Stimulated activated naive CD4-positive, alpha-beta T cell (primary cell): ENCODE measurements at regions not wholly inside any gene's neighbourhood (a gene's known extent, or its start where the extent isn't known, plus 50 kb on each side); places are given as distances from the start of the nearest gene placed in this dataset.
"Not testable (repeated sequence)": the region's sequence is repeated elsewhere in the genome, so short reads cannot be mapped to it uniquely, and the experiment has no call there.

Experiments
- DNase-seq, 6 experiments: peaks; one replicate each; lab custom pipeline; 2025; lab: John Stamatoyannopoulos, UW

DNA sequence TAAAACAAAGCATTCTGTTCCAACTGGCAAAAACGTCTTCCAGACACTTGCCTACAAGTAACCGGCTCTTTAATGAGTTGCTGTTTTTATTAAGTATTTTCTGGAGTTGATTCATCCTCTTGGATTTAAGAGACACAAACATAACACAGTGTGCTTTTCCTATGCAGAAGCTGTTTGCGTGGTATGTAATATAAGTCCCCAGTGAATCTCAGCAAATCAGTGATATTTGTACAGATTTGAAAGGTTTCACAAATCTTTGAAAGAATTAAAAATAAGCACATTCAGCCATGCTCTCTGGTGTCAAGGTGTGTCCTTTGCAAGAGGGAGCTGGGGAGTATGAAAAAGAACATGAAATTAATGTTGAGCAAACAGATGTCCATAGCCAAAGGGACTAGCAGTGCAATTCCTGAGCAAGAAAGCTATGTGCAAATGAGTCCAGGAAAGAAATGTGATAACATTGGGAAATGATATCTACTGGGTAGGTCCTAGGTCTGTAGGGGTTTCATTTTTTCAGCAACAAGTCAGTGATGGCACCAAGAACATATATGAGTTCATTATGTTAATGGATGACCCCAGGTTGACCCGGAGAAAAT is 170.1 kb upstream of the PHACTR1 start:
- no peak for DNase-seq

DNA sequence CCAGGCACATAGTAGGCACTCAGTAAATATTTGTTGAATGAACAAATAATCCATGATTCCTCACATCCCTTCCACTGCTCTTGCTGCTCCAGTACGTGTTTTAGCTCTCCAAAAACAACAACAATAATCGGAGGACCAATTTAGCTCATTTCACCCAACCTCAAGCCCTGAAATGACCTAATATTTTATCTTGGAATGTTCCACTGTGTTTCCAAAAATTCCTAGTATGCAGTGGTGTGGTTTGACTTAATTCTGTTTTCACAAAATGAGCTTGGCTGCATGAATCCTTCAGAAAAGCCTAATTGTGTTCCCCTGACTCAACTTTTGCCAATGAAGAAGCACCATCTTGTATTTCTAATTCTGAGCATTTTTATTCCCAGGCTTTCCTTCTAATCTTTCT is 168.0 kb upstream of the PHACTR1 start:
- no peak for DNase-seq

DNA sequence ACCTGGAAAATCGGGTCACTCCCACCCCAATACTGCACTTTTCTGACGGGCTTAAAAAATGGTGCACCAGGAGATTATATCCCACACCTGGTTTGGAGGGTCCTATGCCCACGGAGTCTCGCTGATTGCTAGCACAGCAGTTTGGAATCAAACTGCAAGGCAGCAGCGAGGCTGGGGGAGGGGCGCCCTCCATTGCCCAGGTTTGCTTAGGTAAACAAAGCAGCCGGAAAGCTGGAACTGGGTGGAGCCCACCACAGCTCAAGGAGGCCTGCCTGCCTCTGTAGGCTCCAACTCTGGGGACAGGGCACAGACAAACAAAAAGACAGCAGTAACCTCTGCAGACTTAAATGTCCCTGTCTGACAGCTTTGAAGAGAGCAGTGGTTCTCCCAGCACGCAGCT is 167.1 kb upstream of the PHACTR1 start:
- DNase-seq = not testable (repeated sequence)

- not testable (repeated sequence) for DNase-seq
These were observed 161.7 kb upstream of the PHACTR1 start for GRCh38 chr6:12554820-12555219.

DNA sequence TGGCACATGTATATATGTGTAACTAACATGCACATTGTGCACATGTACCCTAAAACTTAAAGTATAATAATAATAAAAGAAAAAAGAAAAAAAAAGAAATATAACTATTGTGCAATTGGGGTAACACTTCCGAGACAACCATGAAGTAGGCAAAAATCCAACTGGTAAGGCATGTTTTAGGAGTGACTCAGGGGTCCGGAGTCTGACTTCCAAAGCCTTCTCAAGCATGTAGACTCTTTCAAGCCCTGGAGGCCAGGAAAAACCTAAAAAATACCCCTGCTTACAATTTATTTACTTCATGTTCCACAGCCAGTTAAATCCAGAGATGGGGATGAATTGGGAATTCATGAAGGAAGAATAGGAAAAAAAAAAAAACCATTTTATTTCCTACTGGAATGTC is 161.3 kb upstream of the PHACTR1 start:
- DNase-seq = no peak

DNA sequence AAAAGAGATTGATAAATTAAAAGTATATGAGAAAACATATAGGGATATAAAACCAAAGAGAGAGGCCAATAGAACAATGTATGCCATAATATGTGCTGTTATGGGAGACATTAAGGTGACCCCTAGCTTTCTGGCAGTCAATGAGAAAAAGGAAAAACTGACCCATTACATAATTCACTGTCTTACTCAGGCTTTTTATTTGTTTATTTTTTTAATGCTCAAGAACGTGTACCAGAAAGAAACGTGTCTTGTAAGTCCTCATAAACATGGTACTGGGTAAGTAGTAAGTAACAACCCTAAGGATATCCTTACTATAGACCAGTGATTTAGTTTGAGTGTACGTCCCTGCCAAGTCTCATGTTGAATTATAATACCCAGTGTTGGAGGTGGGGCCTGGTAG is 160.8 kb upstream of the PHACTR1 start:
- no peak for DNase-seq

DNA sequence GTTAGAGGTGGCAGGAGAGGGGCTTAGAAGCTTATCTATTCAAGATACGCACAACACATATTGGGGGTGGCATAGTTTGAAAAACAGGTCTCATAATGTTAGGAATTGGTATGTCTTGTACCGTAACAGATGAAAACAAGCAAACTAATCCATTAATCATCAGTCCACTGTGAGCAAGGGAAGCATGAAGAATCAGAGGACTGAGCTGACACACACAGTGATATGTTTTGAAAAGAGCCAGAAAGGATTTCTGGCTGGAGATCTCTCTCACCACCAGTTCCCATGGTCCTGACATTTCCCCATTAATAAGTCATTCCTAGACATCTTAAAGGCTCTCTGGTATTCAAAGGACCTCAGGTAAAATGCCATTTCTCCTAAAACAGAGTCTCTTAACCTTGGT is 158.8 kb upstream of the PHACTR1 start:
- no peak for DNase-seq

DNA sequence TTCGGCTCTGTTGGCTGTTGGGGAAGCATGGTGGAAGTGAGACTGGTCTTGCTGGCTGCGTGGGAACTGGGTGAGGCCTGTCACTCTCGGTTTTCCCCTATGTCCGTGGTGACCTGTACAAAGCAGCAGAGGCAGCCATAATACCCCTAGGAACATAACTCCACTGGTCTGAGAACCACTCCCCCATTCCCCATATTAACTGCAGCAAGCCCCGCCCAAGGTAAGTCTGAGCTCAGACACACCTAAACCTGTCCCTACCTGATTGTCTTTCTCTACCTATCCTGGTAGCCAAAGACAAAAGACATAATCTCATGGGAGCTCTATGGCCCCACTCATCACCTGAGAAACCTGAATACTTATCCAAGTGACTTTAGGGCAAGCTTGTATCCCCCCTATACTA is 156.3 kb upstream of the PHACTR1 start:
- no peak for DNase-seq

GRCh38 chr6:12566618-12567123 is 149.9 kb upstream of the PHACTR1 start:
- no peak for DNase-seq

- no peak for DNase-seq
These were observed 148.9 kb upstream of the PHACTR1 start for GRCh38 chr6:12567682-12568081.

DNA sequence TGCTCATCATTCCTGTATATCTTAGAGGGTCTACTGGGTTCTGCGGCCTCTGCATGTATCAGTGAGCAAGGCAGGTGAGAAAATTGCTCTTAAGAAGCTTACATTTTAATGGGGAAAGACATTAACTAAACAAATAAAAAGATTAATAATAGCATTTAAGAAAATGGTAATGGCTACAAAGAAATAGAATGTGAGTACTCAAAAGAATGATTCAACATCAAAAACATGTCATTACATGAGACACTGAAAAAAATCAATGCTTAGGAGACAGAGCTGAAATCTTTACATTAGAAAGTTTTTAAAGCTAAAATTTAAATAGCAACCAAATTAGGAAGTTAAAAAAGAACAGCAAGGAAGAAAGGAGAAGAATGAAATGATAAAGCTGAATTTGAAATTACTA is 146.9 kb upstream of the PHACTR1 start:
- DNase-seq = no peak

- no peak for DNase-seq
These were observed 146.0 kb upstream of the PHACTR1 start for GRCh38 chr6:12570461-12571030.

DNA sequence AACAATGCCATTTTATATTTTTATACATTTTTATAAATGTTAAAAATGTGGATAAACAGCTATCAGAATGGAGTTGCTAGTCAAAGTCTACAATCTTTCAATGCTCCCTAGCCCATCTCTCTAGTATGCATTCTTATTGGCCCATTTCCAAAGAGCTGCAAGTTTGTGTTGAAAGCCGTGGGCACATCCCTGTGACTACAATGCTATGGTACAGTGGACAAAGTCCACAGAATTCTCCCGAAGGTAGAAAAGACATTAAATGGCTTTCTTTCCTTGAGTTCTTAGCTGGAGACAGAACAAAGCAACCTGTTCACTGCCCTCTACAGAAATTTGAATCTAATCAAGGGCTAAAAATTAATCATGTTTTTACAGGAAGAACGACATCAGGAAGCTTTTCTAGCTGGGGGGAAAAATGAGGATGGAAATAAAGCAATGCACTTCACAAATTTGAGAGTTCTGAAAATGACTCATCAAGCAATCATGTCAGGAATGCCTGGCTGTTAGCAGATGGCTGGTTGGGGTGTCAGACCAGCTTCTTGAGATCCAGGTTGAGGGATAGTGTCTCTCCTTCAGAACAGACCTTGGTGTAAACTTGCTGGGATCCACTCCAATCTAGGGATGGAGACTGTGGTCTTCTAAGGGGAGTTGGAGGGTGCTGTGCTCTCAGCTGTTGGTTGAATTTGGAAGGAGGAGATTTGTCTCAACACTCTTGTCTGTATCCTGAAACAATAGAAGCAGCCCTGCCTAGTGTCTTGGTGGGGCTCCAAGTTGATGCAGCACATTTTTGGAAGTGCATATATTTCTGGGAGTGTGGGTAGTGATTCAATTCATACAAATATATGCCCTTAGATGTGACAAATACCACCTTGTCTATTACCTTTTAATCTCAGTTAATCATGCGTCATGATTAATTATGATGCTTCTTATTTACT is 143.4 kb upstream of the PHACTR1 start:
- no peak for DNase-seq

DNA sequence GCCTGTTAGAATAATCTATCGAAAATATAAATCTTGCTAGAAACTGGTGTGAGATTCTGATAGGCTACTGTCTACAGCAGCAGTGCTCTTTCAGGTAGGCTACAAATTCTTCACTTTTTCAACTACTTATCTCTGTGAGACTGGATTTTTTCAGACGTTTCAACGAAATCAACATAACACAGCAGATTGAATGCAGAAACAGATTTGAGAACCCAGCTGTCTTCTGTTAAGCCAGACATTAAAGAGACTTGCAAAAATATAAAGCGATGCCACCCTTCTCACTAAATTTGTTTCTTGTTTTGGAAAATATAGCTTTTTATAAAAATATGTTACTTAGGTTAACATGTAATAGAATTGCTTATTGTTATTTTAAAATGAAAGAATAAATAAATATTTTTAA is 140.6 kb upstream of the PHACTR1 start:
- no peak for DNase-seq

- DNase-seq = no peak
These were observed 140.2 kb upstream of the PHACTR1 start for GRCh38 chr6:12576389-12576788.

- DNase-seq = no peak
These were observed 139.3 kb upstream of the PHACTR1 start for GRCh38 chr6:12577124-12577850.

DNA sequence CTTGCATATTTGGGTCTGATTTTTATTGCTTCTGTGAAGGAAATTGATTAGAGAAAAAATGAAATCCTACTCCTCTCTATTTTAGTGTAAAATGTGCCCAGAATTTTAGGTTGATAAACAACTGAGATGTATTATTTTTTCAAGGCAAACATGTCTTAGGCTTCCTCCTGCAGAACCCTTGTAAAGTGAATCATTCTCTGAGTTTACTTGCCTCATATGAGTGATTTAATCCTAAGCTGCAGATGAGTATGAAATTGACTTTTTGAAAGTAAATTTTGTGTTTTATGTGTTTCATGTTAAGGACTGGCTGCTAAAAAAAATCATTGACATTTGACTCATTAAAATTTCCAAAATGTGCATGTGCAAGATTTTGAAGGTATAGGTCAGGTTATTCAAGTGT is 138.5 kb upstream of the PHACTR1 start:
- DNase-seq = no peak

DNA sequence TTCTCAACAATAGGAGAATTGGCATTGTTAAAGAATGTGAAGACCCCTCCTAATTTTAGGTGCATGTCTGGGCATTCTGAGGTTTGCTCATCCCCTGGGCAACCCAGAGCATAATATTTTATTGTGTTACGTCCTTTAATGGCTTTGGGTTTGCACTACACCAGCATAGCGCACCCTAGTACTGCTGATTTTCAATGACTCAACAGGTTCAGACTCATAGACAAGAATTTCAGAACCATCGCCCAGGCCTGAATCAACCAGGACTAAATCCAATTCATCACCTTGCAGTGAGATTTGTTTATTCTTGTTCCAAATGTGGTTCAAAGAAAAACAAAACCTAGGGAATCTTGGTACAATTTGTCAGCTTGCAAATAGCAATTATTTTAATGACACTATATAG is 137.8 kb upstream of the PHACTR1 start:
- DNase-seq = no peak

GRCh38 chr6:12580290-12580689 is 136.3 kb upstream of the PHACTR1 start:
- no peak for DNase-seq

- DNase-seq = no peak
These were observed 134.0 kb upstream of the PHACTR1 start for GRCh38 chr6:12582421-12583110.

GRCh38 chr6:12584631-12585405 is 131.7 kb upstream of the PHACTR1 start:
- DNase-seq = no peak
